Neuronal stem cell (in vitro differentiated cells): ENCODE measurements at regions not wholly inside any gene's neighbourhood (a gene's known extent, or its start where the extent isn't known, plus 50 kb on each side); places are given as distances from the start of the nearest gene placed in this dataset.

Experiments used
- DNase-seq: peaks from one replicate; pipeline ENCODE4 v3.0.0-alpha.2; 2013; ENCODE audit warnings: low spot score
- H2AFZ ChIP-seq: one replicate; pipeline ENCODE4 v1.6.1; 2013; ENCODE audit warnings: mild to moderate bottlenecking, low read length, inconsistent platforms
- H2AK5ac ChIP-seq: 2 replicates; pipeline ENCODE4 v1.6.1; 2013; ENCODE audit warnings: low read depth, mild to moderate bottlenecking, inconsistent platforms, low read length, moderate library complexity, mixed read lengths
- H2BK120ac ChIP-seq: 2 replicates; pipeline ENCODE4 v1.6.1; 2013; ENCODE audit warnings: low read depth, mild to moderate bottlenecking, inconsistent platforms, low read length, moderate library complexity, mixed read lengths
- H2BK12ac ChIP-seq: one replicate; pipeline ENCODE4 v1.6.1; 2013; ENCODE audit warnings: low read length, inconsistent platforms
- H2BK15ac ChIP-seq: 2 replicates; pipeline ENCODE4 v1.6.1; 2013; ENCODE audit warnings: mild to moderate bottlenecking, low read length, inconsistent platforms, mixed read lengths
- H2BK5ac ChIP-seq: one replicate; pipeline ENCODE4 v1.6.1; 2013; ENCODE audit warnings: inconsistent platforms, mild to moderate bottlenecking, low read length, moderate library complexity
- H3K14ac ChIP-seq: one replicate; pipeline ENCODE4 v1.6.1; 2013; ENCODE audit warnings: low read length, inconsistent platforms
- H3K18ac ChIP-seq: 2 replicates; pipeline ENCODE4 v1.6.1; 2013; ENCODE audit warnings: low read length, inconsistent platforms
- H3K23ac ChIP-seq: 2 replicates; pipeline ENCODE4 v1.6.1; 2013; ENCODE audit warnings: low read depth, mild to moderate bottlenecking, mixed read lengths, low read length, inconsistent platforms; ENCODE audit not compliant: poor library complexity
- H3K27ac ChIP-seq: replicated peaks from 3 replicates; pipeline ENCODE4 v1.5.1; 2013; ENCODE audit warnings: low read length, inconsistent platforms
- H3K27me3 ChIP-seq, 3 experiments: 2 replicates each; pipeline ENCODE4 v1.6.1; 2013; ENCODE audit warnings: low read length in 3 of 3, mild to moderate bottlenecking in 2 of 3, inconsistent platforms in 1 of 3, low read depth in 1 of 3, mixed read lengths in 1 of 3, moderate library complexity in 1 of 3; ENCODE audit not compliant: control insufficient read depth in 3 of 3, insufficient read depth in 3 of 3
- H3K36me3 ChIP-seq, 2 donors: replicated peaks in 1 of 2; 2 replicates each; pipeline ENCODE4 v1.6.1; 2013; ENCODE audit warnings: low read length in 2 of 2; ENCODE audit not compliant: control insufficient read depth in 2 of 2, insufficient read depth in 2 of 2
- H3K4ac ChIP-seq: 2 replicates; pipeline ENCODE4 v1.6.1; 2013; ENCODE audit warnings: inconsistent platforms, mild to moderate bottlenecking, low read length, moderate library complexity
- H3K4me1 ChIP-seq, 2 donors: 1 replicate in 1 of 2; 2 replicates in 1 of 2; pipeline ENCODE4 v1.6.1; 2013; ENCODE audit warnings: low read length in 2 of 2, low read depth in 1 of 2; ENCODE audit not compliant: control insufficient read depth in 2 of 2, insufficient read depth in 1 of 2
- H3K4me2 ChIP-seq: one replicate; pipeline ENCODE4 v1.6.1; 2013; ENCODE audit warnings: mild to moderate bottlenecking, low read length, inconsistent platforms; ENCODE audit not compliant: insufficient read depth, poor library complexity, severe bottlenecking
- H3K4me3 ChIP-seq, 2 donors: 2 replicates each; pipeline ENCODE4 v1.5.1; 2013; ENCODE audit warnings: low read length in 2 of 2, mild to moderate bottlenecking in 2 of 2, inconsistent platforms in 1 of 2, moderate library complexity in 1 of 2
- H3K79me1 ChIP-seq: one replicate; pipeline ENCODE4 v1.6.1; 2013; ENCODE audit warnings: low read depth, mild to moderate bottlenecking, inconsistent platforms, low read length, moderate library complexity
- H3K9ac ChIP-seq: one replicate; pipeline ENCODE4 v1.6.1; 2013; ENCODE audit warnings: mild to moderate bottlenecking, low read depth, low read length, inconsistent platforms; ENCODE audit not compliant: poor library complexity
- H3K9me3 ChIP-seq, 2 donors: replicated peaks in 1 of 2; 2 replicates each; pipeline versions ENCODE3 to v1.6.1; 2013; ENCODE audit warnings: low read length in 2 of 2, mild to moderate bottlenecking in 2 of 2, inconsistent platforms in 1 of 2, low read depth in 1 of 2, mixed read lengths in 1 of 2, moderate library complexity in 1 of 2; ENCODE audit not compliant: control insufficient read depth in 2 of 2, insufficient read depth in 1 of 2
- H4K8ac ChIP-seq: one replicate; pipeline ENCODE4 v1.6.1; 2013; ENCODE audit warnings: low read depth, mild to moderate bottlenecking, inconsistent platforms, low read length, moderate library complexity
- H4K91ac ChIP-seq: one replicate; pipeline ENCODE4 v1.6.1; 2013; ENCODE audit warnings: low read length, low read depth, mild to moderate bottlenecking, inconsistent platforms; ENCODE audit not compliant: poor library complexity
- whole genome bisulfite sequencing, 2 donors: extraction: QIAGEN DNeasy Blood & Tissue Kit; methylation state at CpG; one replicate each; pipeline ENCODE4 v1.1.7; 2013; ENCODE audit warnings: missing lambda C conversion rate in 2 of 2, mixed read lengths in 1 of 2; ENCODE audit not compliant: insufficient read length in 2 of 2, insufficient replicate concordance in 1 of 2; ENCODE audit errors: extremely low coverage in 2 of 2; 5-methylcytosine and 5-hydroxymethylcytosine counted together

DNA sequence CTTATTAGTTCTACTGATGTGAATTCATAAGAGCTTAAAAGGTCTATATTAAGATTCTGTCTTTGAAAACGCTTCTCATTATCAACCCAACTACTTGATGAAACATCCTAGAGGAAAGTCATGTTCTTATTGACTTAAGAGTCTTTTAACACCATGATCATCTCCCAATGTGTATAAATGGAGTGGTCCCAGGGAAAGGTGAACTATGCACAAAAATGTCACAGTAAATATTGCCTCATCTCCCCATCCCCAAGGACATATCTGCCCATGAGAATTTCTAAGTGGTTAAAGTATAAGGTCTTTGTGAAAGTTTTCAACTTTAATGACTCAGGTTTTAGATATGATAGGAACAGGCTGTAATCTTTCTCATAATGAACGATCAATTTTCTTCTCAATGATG is 240.1 kb downstream of the IRS1 start:
- Histone ChIP-seq H3K36me3 (no peaks in the 10 kb centered on the region), H3K4me3 (no peak overlapping the region), H4K91ac (no peak overlapping the region), H3K4me2 (no peak overlapping the region), H2BK12ac (no peak overlapping the region), H3K4ac (no peak overlapping the region), H3K9me3 (peaks cover 0 to 5% of the 10 kb centered on the region in 2 donors), H2BK5ac (no peak overlapping the region), H3K9ac (no peak overlapping the region), H2BK120ac (no peak overlapping the region), H2AFZ (no peak overlapping the region), H3K4me1 (no peaks in the 10 kb centered on the region), H4K8ac (no peak overlapping the region), H3K18ac (no peak overlapping the region), H3K27me3 (no peaks in the 10 kb centered on the region), H2BK15ac (no peak overlapping the region), H3K27ac (no peak overlapping the region), H3K14ac (no peak overlapping the region), H3K23ac (no peak overlapping the region), H3K79me1 (no peaks in the 10 kb centered on the region), H2AK5ac (no peak overlapping the region)
- DNase-seq = no peak
- WGBS, 2 donors = no CpG with 5 or more reads among the region's 2 CpGs

DNA sequence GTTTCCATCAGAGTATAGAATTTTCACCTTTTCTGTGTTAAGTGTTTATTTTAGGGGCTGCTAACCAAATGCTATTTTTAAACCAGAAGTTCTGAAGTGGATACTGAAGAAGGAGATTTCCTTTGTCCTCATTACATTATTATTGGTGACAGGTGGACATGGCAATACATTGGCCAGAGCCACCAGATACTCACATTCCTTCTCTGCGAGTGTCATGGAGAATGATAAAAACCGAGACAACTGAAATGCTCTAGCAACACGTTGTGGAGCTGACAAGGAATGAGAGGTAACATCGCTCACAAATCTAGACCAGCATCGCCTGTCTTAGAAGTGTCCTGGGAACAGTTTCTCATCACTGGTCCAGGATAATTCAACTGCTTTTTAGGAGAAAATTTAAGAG is 241.2 kb downstream of the IRS1 start:
- Histone ChIP-seq H3K27me3 (no peaks in the 10 kb centered on the region), H3K79me1 (no peaks in the 10 kb centered on the region), H3K4ac (no peak overlapping the region), H3K9ac (no peak overlapping the region), H2BK12ac (no peak overlapping the region), H3K18ac (no peak overlapping the region), H3K4me3 (no peak overlapping the region), H3K27ac (no peak overlapping the region), H3K9me3 (peaks cover 0 to 5% of the 10 kb centered on the region in 2 donors), H3K14ac (no peak overlapping the region), H2BK15ac (no peak overlapping the region), H4K91ac (no peak overlapping the region), H2AFZ (no peak overlapping the region), H4K8ac (no peak overlapping the region), H3K23ac (no peak overlapping the region), H2AK5ac (no peak overlapping the region), H3K4me2 (no peak overlapping the region), H3K36me3 (no peaks in the 10 kb centered on the region), H2BK120ac (no peak overlapping the region), H3K4me1 (no peaks in the 10 kb centered on the region), H2BK5ac (no peak overlapping the region)
- no peak for DNase-seq
- WGBS, 2 donors = no CpG with 5 or more reads among the region's 5 CpGs

DNA sequence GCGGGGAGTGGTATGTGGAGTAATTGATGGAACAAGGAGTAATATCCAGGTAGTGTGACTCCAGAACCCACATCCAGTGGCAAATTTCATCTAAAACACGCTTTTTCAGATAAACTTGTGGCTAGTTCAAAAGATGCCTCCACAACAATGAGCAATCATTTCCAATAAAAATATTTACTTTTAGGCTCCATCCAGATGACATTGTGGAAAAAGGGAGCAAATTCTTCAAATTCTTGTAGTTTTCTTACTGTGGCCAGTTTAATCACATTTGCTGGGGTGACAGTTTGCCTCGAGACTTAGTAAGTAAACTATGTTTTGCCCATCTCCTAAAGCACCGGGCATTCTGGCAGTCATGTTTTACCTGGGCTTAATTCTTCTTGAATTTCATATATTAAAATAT is 243.6 kb downstream of the IRS1 start:
- no peak overlapping the region for H2BK12ac ChIP-seq
- no peaks in the 10 kb centered on the region for H3K27me3 ChIP-seq
- no peaks in the 10 kb centered on the region for H3K36me3 ChIP-seq
- no peak overlapping the region for H3K18ac ChIP-seq
- H3K4me3 ChIP-seq = no peak overlapping the region
- H3K4me2 ChIP-seq = no peak overlapping the region
- H3K9ac ChIP-seq = no peak overlapping the region
- no peak overlapping the region for H2AFZ ChIP-seq
- peaks cover 0 to 5% of the 10 kb centered on the region in 2 donors for H3K9me3 ChIP-seq
- no peaks in the 10 kb centered on the region for H3K79me1 ChIP-seq
- no CpG with 5 or more reads among the region's 4 CpGs for WGBS, 2 donors
- no peak for DNase-seq
- no peak overlapping the region for H2BK5ac ChIP-seq
- no peak overlapping the region for H3K27ac ChIP-seq
- peaks cover 0 to 2% of the 10 kb centered on the region in 2 donors for H3K4me1 ChIP-seq
- H4K91ac ChIP-seq = no peak overlapping the region
- H3K4ac ChIP-seq = no peak overlapping the region
- no peak overlapping the region for H3K23ac ChIP-seq
- H3K14ac ChIP-seq = no peak overlapping the region
- H2BK120ac ChIP-seq = no peak overlapping the region
- no peak overlapping the region for H4K8ac ChIP-seq
- no peak overlapping the region for H2BK15ac ChIP-seq
- H2AK5ac ChIP-seq = no peak overlapping the region

DNA sequence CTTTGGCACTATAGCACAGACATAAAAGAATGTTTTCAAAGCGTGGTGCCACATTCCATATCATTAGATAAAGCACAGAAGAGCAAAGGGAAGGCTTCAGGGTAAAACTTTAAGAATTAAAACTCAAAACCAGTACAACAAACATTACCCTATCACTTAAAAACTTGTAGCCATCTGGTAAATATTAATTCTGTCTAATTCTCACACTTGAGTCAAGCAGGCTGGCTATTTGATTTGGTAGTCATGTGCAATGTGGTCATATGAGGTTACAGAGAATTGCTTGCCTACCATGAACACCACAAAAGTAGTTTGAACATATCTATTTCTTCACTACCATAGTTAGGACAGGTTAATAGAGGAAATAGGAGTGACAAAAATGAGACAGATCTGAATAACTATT is 244.9 kb downstream of the IRS1 start:
- Histone ChIP-seq H3K23ac (no peak overlapping the region), H4K8ac (no peak overlapping the region), H3K4me2 (no peak overlapping the region), H3K9me3 (peaks cover 0 to 5% of the 10 kb centered on the region in 2 donors), H3K18ac (no peak overlapping the region), H3K14ac (no peak overlapping the region), H3K4ac (no peak overlapping the region), H2BK15ac (no peak overlapping the region), H3K27ac (no peak overlapping the region), H2BK12ac (no peak overlapping the region), H2BK5ac (no peak overlapping the region), H3K27me3 (no peaks in the 10 kb centered on the region), H4K91ac (no peak overlapping the region), H2AK5ac (no peak overlapping the region), H3K79me1 (no peaks in the 10 kb centered on the region), H2AFZ (no peak overlapping the region), H3K9ac (no peak overlapping the region), H2BK120ac (no peak overlapping the region), H3K4me1 (peaks cover 0 to 2% of the 10 kb centered on the region in 2 donors), H3K36me3 (no peaks in the 10 kb centered on the region), H3K4me3 (no peak overlapping the region)
- WGBS, 2 donors = no CpG with 5 or more reads among the region's 1 CpG
- DNase-seq = no peak
